ENCODE measurements at regions not wholly inside any gene's neighbourhood (a gene's known extent, or its start where the extent isn't known, plus 50 kb on each side); places are given as distances from the start of the nearest gene placed in this dataset.

DNA sequence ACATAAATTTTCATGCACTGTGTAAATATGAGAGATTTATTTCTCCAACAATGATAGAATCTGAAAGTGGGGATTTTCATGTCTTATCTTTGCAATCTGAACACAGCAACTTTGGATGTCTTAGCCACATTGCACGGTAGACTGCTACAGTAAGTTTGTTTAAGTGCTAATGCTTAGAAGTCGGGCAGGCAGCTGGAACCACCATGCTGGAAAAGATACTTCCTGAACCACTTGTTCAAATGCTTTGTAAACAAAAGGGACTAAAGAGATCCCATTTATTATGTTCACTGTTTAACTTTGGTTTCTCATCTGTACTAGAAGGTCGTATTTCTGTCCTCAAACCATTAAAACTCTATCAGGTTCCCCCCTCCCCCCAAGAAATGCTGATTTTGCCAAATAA lies 555.9 kb upstream of the DIPK2B start:
- H3K9me3 ChIP-seq: no peaks in the 10 kb centered on the region
- H3K27me3 ChIP-seq: no peaks in the 10 kb centered on the region
- peak overlapping the region; percentile 50 to 77 (median 55) for H3K27ac ChIP-seq
- no peak overlapping the region for H3K4me3 ChIP-seq (replicated peaks in 1 of 3)
- intact Hi-C loops (cut with DNase I): no loop called here
- peak; percentile 64 to 70 for DNase-seq
- peaks cover 19 to 72% of the 10 kb centered on the region in 2 donors for H3K4me1 ChIP-seq
- no peaks in the 10 kb centered on the region for H3K36me3 ChIP-seq
- 5 to 6% methylated on average over 3 of the region's 3 CpGs for WGBS, 2 donors
- TF ChIP-seq POLR2A (IDR thresholded peaks at IDR 0.05): no peak
- TF ChIP-seq, protein P1, sequence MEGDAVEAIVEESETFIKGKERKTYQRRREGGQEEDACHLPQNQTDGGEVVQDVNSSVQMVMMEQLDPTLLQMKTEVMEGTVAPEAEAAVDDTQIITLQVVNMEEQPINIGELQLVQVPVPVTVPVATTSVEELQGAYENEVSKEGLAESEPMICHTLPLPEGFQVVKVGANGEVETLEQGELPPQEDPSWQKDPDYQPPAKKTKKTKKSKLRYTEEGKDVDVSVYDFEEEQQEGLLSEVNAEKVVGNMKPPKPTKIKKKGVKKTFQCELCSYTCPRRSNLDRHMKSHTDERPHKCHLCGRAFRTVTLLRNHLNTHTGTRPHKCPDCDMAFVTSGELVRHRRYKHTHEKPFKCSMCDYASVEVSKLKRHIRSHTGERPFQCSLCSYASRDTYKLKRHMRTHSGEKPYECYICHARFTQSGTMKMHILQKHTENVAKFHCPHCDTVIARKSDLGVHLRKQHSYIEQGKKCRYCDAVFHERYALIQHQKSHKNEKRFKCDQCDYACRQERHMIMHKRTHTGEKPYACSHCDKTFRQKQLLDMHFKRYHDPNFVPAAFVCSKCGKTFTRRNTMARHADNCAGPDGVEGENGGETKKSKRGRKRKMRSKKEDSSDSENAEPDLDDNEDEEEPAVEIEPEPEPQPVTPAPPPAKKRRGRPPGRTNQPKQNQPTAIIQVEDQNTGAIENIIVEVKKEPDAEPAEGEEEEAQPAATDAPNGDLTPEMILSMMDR (IDR thresholded peaks at IDR 0.05): no peak

DNA sequence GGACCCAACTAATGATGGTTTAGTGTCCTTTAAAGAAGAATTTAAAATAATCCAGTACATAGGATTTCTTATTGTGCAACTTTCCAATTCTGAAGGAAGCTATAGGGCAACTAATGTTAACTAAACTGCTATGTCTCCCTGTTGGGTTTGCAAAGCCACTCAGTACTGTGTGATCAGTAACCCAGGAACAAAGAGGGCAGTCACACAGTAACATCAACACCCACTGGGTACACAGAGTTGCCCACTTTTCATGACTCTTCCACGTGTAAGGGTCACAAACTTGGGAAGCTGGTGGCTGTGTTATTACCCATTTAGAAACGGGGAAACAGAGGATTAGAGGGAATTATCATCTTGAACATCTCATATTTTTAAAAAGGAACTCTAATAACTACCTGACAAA lies 555.0 kb upstream of the DIPK2B start:
- 47 to 56% methylated on average over 2 of the region's 2 CpGs for WGBS, 2 donors
- Histone ChIP-seq H3K36me3 (no peaks in the 10 kb centered on the region), H3K4me1 (peaks cover 26 to 74% of the 10 kb centered on the region in 2 donors), H3K27me3 (no peaks in the 10 kb centered on the region), H3K27ac (peak overlapping the region; percentile 37 to 50 (median 44)), H3K4me3 (replicated peaks in 1 of 3) (no peak overlapping the region), H3K9me3 (no peaks in the 10 kb centered on the region)
- DNase-seq: no peak
- TF ChIP-seq, protein P1 (IDR thresholded peaks at IDR 0.05): no peak
- no peak for TF ChIP-seq POLR2A (IDR thresholded peaks at IDR 0.05)
- intact Hi-C loops (cut with DNase I): no loop called here

DNA sequence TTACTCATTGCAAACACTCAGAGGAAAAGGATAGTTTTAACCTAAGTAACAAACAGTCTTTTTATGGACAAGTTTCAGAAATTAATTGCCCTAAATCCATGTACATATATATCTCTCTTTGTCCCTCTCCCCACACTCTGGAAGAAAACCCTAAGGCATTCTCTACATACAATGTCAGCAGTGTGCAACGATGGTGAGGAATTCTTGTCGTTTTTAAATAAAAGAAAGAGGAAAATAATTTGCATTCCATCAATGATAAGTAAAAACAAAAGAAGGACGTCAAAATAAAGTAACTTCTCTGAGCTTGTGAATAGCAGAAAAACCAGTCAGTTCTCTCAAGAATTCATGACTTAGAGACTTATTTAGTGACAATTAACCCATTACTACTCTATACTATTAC lies 550.5 kb upstream of the DIPK2B start:
- 14 to 16% methylated on average over 3 of the region's 3 CpGs for WGBS, 2 donors
- peak overlapping the region; percentile 66 to 87 (median 80) for H3K27ac ChIP-seq
- peaks cover 33 to 56% of the 10 kb centered on the region in 2 donors for H3K4me1 ChIP-seq
- TF ChIP-seq, protein P1 (IDR thresholded peaks at IDR 0.05): no peak
- no peak for TF ChIP-seq POLR2A (IDR thresholded peaks at IDR 0.05)
- H3K4me3 ChIP-seq (replicated peaks in 1 of 3): no peak overlapping the region
- intact Hi-C loops (cut with DNase I): no loop called here
- no peak for DNase-seq
- no peaks in the 10 kb centered on the region for H3K9me3 ChIP-seq
- H3K36me3 ChIP-seq: peaks cover 0 to 3% of the 10 kb centered on the region in 2 donors
- no peaks in the 10 kb centered on the region for H3K27me3 ChIP-seq

DNA sequence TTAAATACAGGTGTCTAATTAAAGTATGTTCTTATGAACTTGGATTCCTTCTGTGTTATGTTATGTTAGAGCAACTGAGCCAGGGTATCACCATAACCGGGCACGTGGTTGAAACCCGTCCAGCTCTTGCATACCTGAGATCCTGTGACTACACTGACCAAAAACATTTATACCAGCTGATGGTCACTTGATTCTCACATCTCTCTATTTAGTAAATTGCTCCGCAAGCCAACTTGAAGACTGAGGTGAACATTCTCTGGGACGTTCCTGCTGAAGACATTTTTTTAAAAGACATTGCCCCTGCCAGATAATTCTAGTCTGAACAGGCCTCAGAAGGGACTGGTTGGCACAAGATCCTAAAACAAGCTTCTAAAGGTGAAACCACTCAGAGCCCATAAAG lies 550.0 kb upstream of the DIPK2B start:
- Histone ChIP-seq H3K27ac (peak overlapping the region; percentile 66 to 87 (median 80)), H3K9me3 (no peaks in the 10 kb centered on the region), H3K27me3 (no peaks in the 10 kb centered on the region), H3K4me3 (replicated peaks in 1 of 3) (no peak overlapping the region), H3K4me1 (peaks cover 31 to 51% of the 10 kb centered on the region in 2 donors), H3K36me3 (peaks cover 0 to 8% of the 10 kb centered on the region in 2 donors)
- TF ChIP-seq, protein P1 (IDR thresholded peaks at IDR 0.05): no peak
- TF ChIP-seq POLR2A (IDR thresholded peaks at IDR 0.05): peak in 1 of 2 donors; percentile 53
- peak; percentile 70 to 74 for DNase-seq
- intact Hi-C loops (cut with DNase I): no loop called here
- WGBS, 2 donors: 26 to 34% methylated on average over 5 of the region's 5 CpGs

DNA sequence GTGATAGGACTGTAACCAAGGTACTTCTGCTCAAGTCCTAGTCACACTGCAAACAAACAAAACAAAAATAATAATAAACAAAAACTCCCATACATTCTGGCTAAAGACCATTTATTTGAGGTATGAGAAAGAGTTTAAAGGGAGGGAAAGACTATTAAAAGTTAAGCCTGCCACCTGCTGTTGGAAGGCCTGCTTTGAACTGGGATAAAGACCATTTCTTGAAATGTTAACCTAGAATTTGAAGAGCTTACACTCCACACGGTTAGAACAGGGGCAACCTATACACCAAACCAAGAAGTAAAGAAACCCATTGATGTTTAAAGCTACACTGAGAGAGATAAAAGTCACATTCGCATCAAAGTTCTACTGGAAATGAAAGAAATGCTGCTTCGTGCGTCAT lies 548.7 kb upstream of the DIPK2B start:
- no peaks in the 10 kb centered on the region for H3K27me3 ChIP-seq
- H3K4me3 ChIP-seq (replicated peaks in 1 of 3): no peak overlapping the region
- WGBS, 2 donors: 66 to 69% methylated on average over 4 of the region's 4 CpGs
- peak overlapping the region; percentile 66 to 80 (median 79) for H3K27ac ChIP-seq
- no peak for TF ChIP-seq POLR2A (IDR thresholded peaks at IDR 0.05)
- TF ChIP-seq, protein P1 (IDR thresholded peaks at IDR 0.05): peak in 3 of 6 experiments; percentile 32 to 57 (median 52)
- peak; percentile 27 to 46 for DNase-seq
- intact Hi-C loops (cut with DNase I): no loop called here
- H3K36me3 ChIP-seq: peaks cover 0 to 8% of the 10 kb centered on the region in 2 donors
- no peaks in the 10 kb centered on the region for H3K9me3 ChIP-seq
- peaks cover 31 to 48% of the 10 kb centered on the region in 2 donors for H3K4me1 ChIP-seq

Data from thyroid gland (tissue), 4 donors.